Caco-2 (cell line): ENCODE measurements at regions not wholly inside any gene's neighbourhood (a gene's known extent, or its start where the extent isn't known, plus 50 kb on each side); places are given as distances from the start of the nearest gene placed in this dataset.

Source experiments
- BruUV-seq: library from RNA; stranded (reverse); fragments of 400-500 nt; replicated peaks from 2 replicates; lab custom pipeline; 2021; lab: Mats Ljungman, UMichigan
- CTCF ChIA-PET: fragments of 300-600 bp; sonication (Branson Sonifier 250); formaldehyde crosslinking; loops from one replicate; lab custom pipeline; 2022; ENCODE audit warnings: antibody characterized with exemption; lab: Charles Lee
- POLR2A ChIA-PET: fragments of 300-600 bp; sonication (Branson Sonifier 250); formaldehyde crosslinking; loops from one replicate; lab custom pipeline; 2022; ENCODE audit warnings: antibody characterized with exemption; lab: Charles Lee
- DNase-seq, 2 experiments: peaks; one replicate each; pipeline versions ENCODE4 v3.0.0 to v3.0.0-alpha.2; 2020 to 2022
- H3K27me3 ChIP-seq: replicated peaks from 2 replicates; pipeline ENCODE4 v1.6.0; 2011; ENCODE audit warnings: low read length; ENCODE audit not compliant: control insufficient read depth, insufficient read depth
- H3K36me3 ChIP-seq: 2 replicates; pipeline ENCODE4 v1.5.1; 2011; ENCODE audit warnings: low read length; ENCODE audit not compliant: control insufficient read depth, insufficient read depth
- H3K4me1 ChIP-seq: fragments of 250-450 bp; sonication (Bioruptor Pico); 2 replicates; pipeline ENCODE4 v1.5.1; 2020; ENCODE audit warnings: mild to moderate bottlenecking
- H3K4me3 ChIP-seq: 2 replicates; pipeline ENCODE4 v1.5.1; 2011; ENCODE audit warnings: low read depth, mild to moderate bottlenecking, control low read depth, low read length
- H3K9me3 ChIP-seq: fragments of 250-450 bp; sonication (Bioruptor Pico); 2 replicates; pipeline ENCODE4 v1.5.1; 2020; ENCODE audit warnings: mild to moderate bottlenecking, moderate library complexity
- H3K27ac Mint-ChIP-seq: one replicate; pipeline ENCODE4 v1.8.0; 2022; ENCODE audit warnings: mixed read lengths; ENCODE audit not compliant: unreplicated experiment
- H3K27me3 Mint-ChIP-seq: one replicate; pipeline ENCODE4 v1.8.0; 2022; ENCODE audit warnings: mixed read lengths; ENCODE audit not compliant: insufficient read depth, unreplicated experiment
- H3K36me3 Mint-ChIP-seq: one replicate; pipeline ENCODE4 v1.8.0; 2022; ENCODE audit warnings: mild to moderate bottlenecking, mixed read lengths; ENCODE audit not compliant: insufficient read depth, unreplicated experiment
- H3K4me1 Mint-ChIP-seq: one replicate; pipeline ENCODE4 v1.8.0; 2022; ENCODE audit warnings: low read depth, mixed read lengths; ENCODE audit not compliant: unreplicated experiment
- H3K4me3 Mint-ChIP-seq: one replicate; pipeline ENCODE4 v1.8.0; 2022; ENCODE audit warnings: mild to moderate bottlenecking, moderate library complexity, mixed read lengths; ENCODE audit not compliant: unreplicated experiment
- H3K9me3 Mint-ChIP-seq: one replicate; pipeline ENCODE4 v1.8.0; 2022; ENCODE audit warnings: mixed read lengths; ENCODE audit not compliant: unreplicated experiment
- CTCF ChIP-seq, 2 experiments: fragments of 200-600 bp in 1 of 2; IDR thresholded peaks; 1 replicate in 1 of 2; 2 replicates in 1 of 2; pipeline versions ENCODE4 v1.5.1 to v1.8.0; 2011 to 2022; ENCODE audit warnings: antibody characterized with exemption in 1 of 2, control low read depth in 1 of 2, inconsistent platforms in 1 of 2, low read depth in 1 of 2, low read length in 1 of 2, mild to moderate bottlenecking in 1 of 2, moderate library complexity in 1 of 2; ENCODE audit not compliant: insufficient read depth in 1 of 2, severe bottlenecking in 1 of 2, unreplicated experiment in 1 of 2
- intact Hi-C: fragments of 100-400 bp; cut with micrococcal nuclease; formaldehyde crosslinking; loops from one replicate; pipeline ENCODE4 v1.10.0; 2022; ENCODE audit not compliant: unreplicated experiment

DNA sequence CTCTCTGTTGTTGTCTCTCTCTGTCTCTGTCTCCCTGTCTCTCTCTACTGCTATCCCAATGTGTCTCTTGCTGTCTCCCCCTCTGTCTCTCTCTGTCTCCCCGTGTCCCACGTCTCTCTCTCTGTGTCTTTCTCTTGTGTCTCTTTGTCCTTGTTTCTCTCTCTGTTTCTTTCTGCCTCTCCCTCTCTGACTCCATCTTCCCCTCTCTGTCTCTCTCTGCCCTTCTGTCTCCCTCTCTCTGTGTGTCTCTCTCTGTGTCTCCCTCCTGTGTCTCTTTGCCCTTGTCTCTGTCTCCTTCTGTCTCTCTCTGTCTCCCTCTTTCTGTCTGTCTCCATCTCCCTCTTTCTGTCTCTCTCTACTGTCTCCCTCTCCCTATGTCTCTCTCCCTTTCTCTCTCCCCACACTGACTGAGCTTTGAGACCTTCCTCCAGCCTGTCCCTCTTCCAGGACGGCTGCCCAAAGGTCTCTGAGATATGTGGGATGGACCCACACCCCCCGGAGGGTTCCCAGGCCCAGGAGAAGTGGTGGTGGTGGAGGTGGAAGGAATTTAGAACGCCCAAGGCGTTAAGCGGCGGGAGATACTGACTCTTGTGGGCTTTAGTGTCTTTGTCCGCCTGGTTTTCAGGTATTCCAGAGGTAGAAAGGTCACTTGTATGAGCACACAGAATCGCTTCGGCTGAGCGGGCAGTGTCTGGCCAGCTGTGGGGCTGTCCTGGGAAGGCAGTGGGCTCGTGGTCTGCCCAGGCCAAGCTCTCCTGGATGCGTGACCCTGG, 65.5 kb upstream of the CCND1 start:
- no peak for TF ChIP-seq CTCF (IDR thresholded peaks at IDR 0.05; ENCODE audit: insufficient read depth in 1 of 2, low read depth in 1 of 2, low read length in 1 of 2, severe bottlenecking in 1 of 2, unreplicated experiment in 1 of 2)
- CTCF ChIA-PET, result interaction anchor here (0.7 to 1.5 kb wide), 4 partner anchors 55 to 444 kb away, joined by 3 to 4 read pairs (median 3); no protein-coding TSS in a partner anchor

GRCh38 chr11:69576069-69576782, 64.7 kb upstream of the CCND1 start:
- Mint-ChIP-seq H3K27ac (no peak overlapping the region), H3K9me3 (no peaks in the 10 kb centered on the region), H3K36me3 (no peaks in the 10 kb centered on the region), H3K27me3 (no peaks in the 10 kb centered on the region), H3K4me1 (peaks cover 10% of the 10 kb centered on the region), H3K4me3 (no peak overlapping the region)
- intact Hi-C loops, result loop anchor here (1.0 to 2.0 kb wide), 2 partner anchors 25 to 59 kb away; no protein-coding TSS in a partner anchor
- Histone ChIP-seq H3K9me3 (no peaks in the 10 kb centered on the region), H3K4me3 (no peak overlapping the region), H3K27me3 (no peaks in the 10 kb centered on the region), H3K4me1 (peaks cover 20% of the 10 kb centered on the region), H3K36me3 (no peaks in the 10 kb centered on the region)
- CTCF ChIA-PET, result interaction anchor here (0.6 to 1.5 kb wide), 6 partner anchors 21 to 445 kb away, joined by 3 to 6 read pairs (median 3); no protein-coding TSS in a partner anchor
- peak; percentile 54 to 68 for DNase-seq
- POLR2A ChIA-PET, result no interaction called here
- no peak for TF ChIP-seq CTCF (IDR thresholded peaks at IDR 0.05; ENCODE audit: insufficient read depth in 1 of 2, low read depth in 1 of 2, low read length in 1 of 2, severe bottlenecking in 1 of 2, unreplicated experiment in 1 of 2)
- no TSS peak for BruUV-seq

More for the DNA sequence above, 65.5 kb upstream of the CCND1 start:
- H3K36me3 Mint-ChIP-seq, result no peaks in the 10 kb centered on the region
- intact Hi-C loops, result loop anchor here (1.0 to 2.0 kb wide), 2 partner anchors 26 to 59 kb away; no protein-coding TSS in a partner anchor
- peak; percentile 39 to 75 for DNase-seq
- Histone ChIP-seq H3K4me1 (peaks cover 20% of the 10 kb centered on the region), H3K9me3 (no peaks in the 10 kb centered on the region), H3K36me3 (no peaks in the 10 kb centered on the region), H3K27me3 (no peaks in the 10 kb centered on the region), H3K4me3 (no peak overlapping the region)
- POLR2A ChIA-PET, result no interaction called here
- BruUV-seq, result no TSS peak
- peaks cover 10% of the 10 kb centered on the region for H3K4me1 Mint-ChIP-seq
- no peaks in the 10 kb centered on the region for H3K27me3 Mint-ChIP-seq
- peak overlapping the region; percentile 12 for H3K27ac Mint-ChIP-seq
- no peak overlapping the region for H3K4me3 Mint-ChIP-seq
- no peaks in the 10 kb centered on the region for H3K9me3 Mint-ChIP-seq

- peaks cover 10% of the 10 kb centered on the region for H3K4me1 Mint-ChIP-seq
- no peaks in the 10 kb centered on the region for H3K27me3 Mint-ChIP-seq
- peaks cover 20% of the 10 kb centered on the region for H3K4me1 ChIP-seq
- H3K4me3 Mint-ChIP-seq, result no peak overlapping the region
- no peaks in the 10 kb centered on the region for H3K9me3 ChIP-seq
- no peaks in the 10 kb centered on the region for H3K9me3 Mint-ChIP-seq
- DNase-seq, result no peak
- H3K27ac Mint-ChIP-seq, result no peak overlapping the region
- intact Hi-C loops, result no loop called here
- H3K4me3 ChIP-seq, result no peak overlapping the region
- ChIA-PET POLR2A (no interaction called here), CTCF (interaction anchor here (0.7 kb wide), 1 partner anchor 131 kb away, joined by 3 read pairs; no protein-coding TSS in a partner anchor)
- no TSS peak for BruUV-seq
- H3K27me3 ChIP-seq, result no peaks in the 10 kb centered on the region
- H3K36me3 Mint-ChIP-seq, result no peaks in the 10 kb centered on the region
- no peaks in the 10 kb centered on the region for H3K36me3 ChIP-seq
- TF ChIP-seq CTCF (IDR thresholded peaks at IDR 0.05; ENCODE audit: insufficient read depth in 1 of 2, low read depth in 1 of 2, low read length in 1 of 2, severe bottlenecking in 1 of 2, unreplicated experiment in 1 of 2), result no peak
These were observed 62.8 kb upstream of the CCND1 start for GRCh38 chr11:69578167-69578566.
